ENCODE measurements at regions not wholly inside any gene's neighbourhood (a gene's known extent, or its start where the extent isn't known, plus 50 kb on each side); places are given as distances from the start of the nearest gene placed in this dataset.

DNA sequence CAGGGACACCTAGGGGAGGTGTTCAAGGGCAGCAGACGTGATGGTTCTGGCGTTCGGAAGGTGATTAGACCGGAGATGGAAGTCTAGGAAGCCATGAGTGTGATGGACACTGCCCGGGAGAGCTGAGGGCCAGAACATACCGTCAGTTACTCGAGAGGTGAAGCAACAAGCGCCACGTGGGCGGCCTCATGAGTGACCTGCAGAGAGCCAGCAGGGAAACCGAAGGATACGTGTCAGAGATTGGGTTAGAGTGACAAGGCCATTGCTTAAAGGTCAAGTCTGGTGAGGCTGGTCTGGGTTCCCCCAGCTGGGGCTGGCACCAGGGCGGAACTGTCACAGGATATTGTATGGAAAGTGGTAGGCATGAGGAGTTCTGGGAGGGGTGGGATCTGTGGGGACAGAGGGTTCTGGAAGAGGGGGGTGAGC is 60.0 kb downstream of the C9orf50 start:
- TF ChIP-seq, protein P1, sequence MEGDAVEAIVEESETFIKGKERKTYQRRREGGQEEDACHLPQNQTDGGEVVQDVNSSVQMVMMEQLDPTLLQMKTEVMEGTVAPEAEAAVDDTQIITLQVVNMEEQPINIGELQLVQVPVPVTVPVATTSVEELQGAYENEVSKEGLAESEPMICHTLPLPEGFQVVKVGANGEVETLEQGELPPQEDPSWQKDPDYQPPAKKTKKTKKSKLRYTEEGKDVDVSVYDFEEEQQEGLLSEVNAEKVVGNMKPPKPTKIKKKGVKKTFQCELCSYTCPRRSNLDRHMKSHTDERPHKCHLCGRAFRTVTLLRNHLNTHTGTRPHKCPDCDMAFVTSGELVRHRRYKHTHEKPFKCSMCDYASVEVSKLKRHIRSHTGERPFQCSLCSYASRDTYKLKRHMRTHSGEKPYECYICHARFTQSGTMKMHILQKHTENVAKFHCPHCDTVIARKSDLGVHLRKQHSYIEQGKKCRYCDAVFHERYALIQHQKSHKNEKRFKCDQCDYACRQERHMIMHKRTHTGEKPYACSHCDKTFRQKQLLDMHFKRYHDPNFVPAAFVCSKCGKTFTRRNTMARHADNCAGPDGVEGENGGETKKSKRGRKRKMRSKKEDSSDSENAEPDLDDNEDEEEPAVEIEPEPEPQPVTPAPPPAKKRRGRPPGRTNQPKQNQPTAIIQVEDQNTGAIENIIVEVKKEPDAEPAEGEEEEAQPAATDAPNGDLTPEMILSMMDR (IDR thresholded peaks at IDR 0.05): no peak
- no peak for TF ChIP-seq POLR2A (IDR thresholded peaks at IDR 0.05)
